ENCODE measurements at regions not wholly inside any gene's neighbourhood (a gene's known extent, or its start where the extent isn't known, plus 50 kb on each side); places are given as distances from the start of the nearest gene placed in this dataset.

GRCh38 chr18:55774505-55774904, 186.5 kb upstream of the TCF4 start:
- in situ Hi-C loops (cut with HindIII; ENCODE audit: low sequenced_read_pairs): no loop called here

GRCh38 chr18:55768255-55768654, 180.3 kb upstream of the TCF4 start:
- in situ Hi-C loops (cut with HindIII; ENCODE audit: low sequenced_read_pairs): no loop called here

GRCh38 chr18:55764386-55764785, 176.4 kb upstream of the TCF4 start:
- in situ Hi-C loops (cut with HindIII; ENCODE audit: low sequenced_read_pairs): no loop called here

- in situ Hi-C loops (cut with HindIII; ENCODE audit: low sequenced_read_pairs): no loop called here
Observed at GRCh38 chr18:55763805-55764204, 175.8 kb upstream of the TCF4 start.

GRCh38 chr18:55763298-55763697, 175.3 kb upstream of the TCF4 start:
- in situ Hi-C loops (cut with HindIII; ENCODE audit: low sequenced_read_pairs): no loop called here

- in situ Hi-C loops (cut with HindIII; ENCODE audit: low sequenced_read_pairs): no loop called here
Observed at GRCh38 chr18:55762424-55762823, 174.4 kb upstream of the TCF4 start.

GRCh38 chr18:55753643-55754263, 165.8 kb upstream of the TCF4 start:
- in situ Hi-C loops (cut with HindIII; ENCODE audit: low sequenced_read_pairs): no loop called here

GRCh38 chr18:55751476-55751875, 163.5 kb upstream of the TCF4 start:
- in situ Hi-C loops (cut with HindIII; ENCODE audit: low sequenced_read_pairs): no loop called here

- in situ Hi-C loops (cut with HindIII; ENCODE audit: low sequenced_read_pairs): no loop called here
Observed at GRCh38 chr18:55748227-55748738, 160.3 kb upstream of the TCF4 start.

- in situ Hi-C loops (cut with HindIII; ENCODE audit: low sequenced_read_pairs): no loop called here
Observed at GRCh38 chr18:55744206-55744605, 156.2 kb upstream of the TCF4 start.

GRCh38 chr18:55743736-55744135, 155.7 kb upstream of the TCF4 start:
- in situ Hi-C loops (cut with HindIII; ENCODE audit: low sequenced_read_pairs): no loop called here

GRCh38 chr18:55743133-55743532, 155.1 kb upstream of the TCF4 start:
- in situ Hi-C loops (cut with HindIII; ENCODE audit: low sequenced_read_pairs): no loop called here

GRCh38 chr18:55739488-55739887, 151.5 kb upstream of the TCF4 start:
- in situ Hi-C loops (cut with HindIII; ENCODE audit: low sequenced_read_pairs): no loop called here

GRCh38 chr18:55738483-55739114, 150.6 kb upstream of the TCF4 start:
- in situ Hi-C loops (cut with HindIII; ENCODE audit: low sequenced_read_pairs): no loop called here

- in situ Hi-C loops (cut with HindIII; ENCODE audit: low sequenced_read_pairs): no loop called here
Observed at GRCh38 chr18:55737781-55738468, 149.9 kb upstream of the TCF4 start.

GRCh38 chr18:55737266-55737665, 149.3 kb upstream of the TCF4 start:
- in situ Hi-C loops (cut with HindIII; ENCODE audit: low sequenced_read_pairs): no loop called here

GRCh38 chr18:55735969-55736368, 148.0 kb upstream of the TCF4 start:
- in situ Hi-C loops (cut with HindIII; ENCODE audit: low sequenced_read_pairs): no loop called here

GRCh38 chr18:55735199-55735855, 147.3 kb upstream of the TCF4 start:
- in situ Hi-C loops (cut with HindIII; ENCODE audit: low sequenced_read_pairs): no loop called here

GRCh38 chr18:55732227-55733106, 144.5 kb upstream of the TCF4 start:
- in situ Hi-C loops (cut with HindIII; ENCODE audit: low sequenced_read_pairs): no loop called here

- in situ Hi-C loops (cut with HindIII; ENCODE audit: low sequenced_read_pairs): no loop called here
Observed at GRCh38 chr18:55731594-55732042, 143.6 kb upstream of the TCF4 start.

All from DLD1 (cell line).